ENCODE measurements at regions not wholly inside any gene's neighbourhood (a gene's known extent, or its start where the extent isn't known, plus 50 kb on each side); places are given as distances from the start of the nearest gene placed in this dataset.

DNA sequence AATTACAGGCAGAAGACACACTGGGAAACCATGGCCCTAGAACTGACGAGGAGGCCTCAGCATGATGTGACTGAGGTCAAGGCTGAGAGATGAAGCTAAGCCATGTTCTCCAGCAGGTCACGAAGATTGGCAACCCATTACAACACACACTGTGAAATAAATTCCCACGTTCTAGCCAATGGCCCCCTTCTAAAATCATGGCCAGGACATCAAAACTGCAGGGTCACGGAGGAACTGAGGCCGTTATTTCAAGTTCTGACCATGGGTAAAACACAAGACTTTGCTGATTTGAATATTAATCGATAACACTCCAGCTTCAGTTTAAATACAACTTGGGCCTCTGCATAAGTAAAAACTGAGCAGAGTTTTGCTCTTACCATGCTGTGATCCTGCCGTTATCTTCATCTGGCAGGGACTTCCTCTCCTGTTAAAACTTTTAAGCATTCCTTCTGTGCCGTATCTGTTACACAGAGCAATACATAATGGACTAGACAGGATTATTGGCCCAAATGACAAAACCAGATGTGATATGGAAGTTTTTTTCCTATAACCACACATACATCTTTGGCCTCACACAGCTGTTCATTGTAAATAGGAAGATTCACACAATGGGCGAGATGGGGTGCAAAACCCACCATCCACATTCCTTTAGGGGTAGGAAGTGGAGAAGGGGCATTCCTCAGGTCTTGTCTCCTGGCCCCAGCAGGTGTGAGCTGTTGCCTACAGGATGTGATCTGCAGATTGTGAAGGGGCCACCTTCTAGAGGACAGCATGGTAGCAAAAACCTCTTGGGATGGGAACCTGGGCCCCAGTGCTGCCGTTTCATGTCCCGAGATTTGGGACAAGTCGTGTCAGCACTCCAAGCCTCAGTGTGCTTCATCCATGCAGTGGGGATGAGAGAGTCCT, 207.4 kb downstream of the OPA1 start:
- Histone ChIP-seq H3F3A (ENCODE audit: control insufficient read depth, insufficient read depth) (no peaks in the 10 kb centered on the region), H3K27me3 (ENCODE audit: control insufficient read depth, low read length) (peaks cover 4% of the 10 kb centered on the region; the same call in 1 of the 2 replicates), H3K79me2 (ENCODE audit: control insufficient read depth, low read length) (no peaks in the 10 kb centered on the region), H3K27ac (ENCODE audit: low read depth, low read length) (no peak overlapping the region), H4K20me1 (ENCODE audit: control insufficient read depth, insufficient read depth, low read depth, low read length) (no peaks in the 10 kb centered on the region), H3K4me2 (ENCODE audit: low read length) (no peak overlapping the region), H3K4me1 (ENCODE audit: control insufficient read depth, low read length) (no peaks in the 10 kb centered on the region), H3K9me2 (replicated peaks; ENCODE audit: control insufficient read depth, low read length) (no peaks in the 10 kb centered on the region), H3K36me3 (ENCODE audit: control insufficient read depth, low read length) (no peaks in the 10 kb centered on the region), H3K9me3 (ENCODE audit: control insufficient read depth, insufficient read depth, low read length) (no peaks in the 10 kb centered on the region), H3K4me3 (ENCODE audit: low read length) (no peak overlapping the region)
- TF ChIP-seq, protein P1, sequence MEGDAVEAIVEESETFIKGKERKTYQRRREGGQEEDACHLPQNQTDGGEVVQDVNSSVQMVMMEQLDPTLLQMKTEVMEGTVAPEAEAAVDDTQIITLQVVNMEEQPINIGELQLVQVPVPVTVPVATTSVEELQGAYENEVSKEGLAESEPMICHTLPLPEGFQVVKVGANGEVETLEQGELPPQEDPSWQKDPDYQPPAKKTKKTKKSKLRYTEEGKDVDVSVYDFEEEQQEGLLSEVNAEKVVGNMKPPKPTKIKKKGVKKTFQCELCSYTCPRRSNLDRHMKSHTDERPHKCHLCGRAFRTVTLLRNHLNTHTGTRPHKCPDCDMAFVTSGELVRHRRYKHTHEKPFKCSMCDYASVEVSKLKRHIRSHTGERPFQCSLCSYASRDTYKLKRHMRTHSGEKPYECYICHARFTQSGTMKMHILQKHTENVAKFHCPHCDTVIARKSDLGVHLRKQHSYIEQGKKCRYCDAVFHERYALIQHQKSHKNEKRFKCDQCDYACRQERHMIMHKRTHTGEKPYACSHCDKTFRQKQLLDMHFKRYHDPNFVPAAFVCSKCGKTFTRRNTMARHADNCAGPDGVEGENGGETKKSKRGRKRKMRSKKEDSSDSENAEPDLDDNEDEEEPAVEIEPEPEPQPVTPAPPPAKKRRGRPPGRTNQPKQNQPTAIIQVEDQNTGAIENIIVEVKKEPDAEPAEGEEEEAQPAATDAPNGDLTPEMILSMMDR (IDR thresholded peaks at IDR 0.05; ENCODE audit: low read depth, low read length, poor library complexity, severe bottlenecking), result no peak
- TF ChIP-seq EZH2phosphoT487 (IDR thresholded peaks at IDR 0.05; ENCODE audit: borderline replicate concordance, low read length), result no peak

- no peak overlapping the region for H3K27ac ChIP-seq (ENCODE audit: low read depth, low read length)
- H3K4me2 ChIP-seq (ENCODE audit: low read length), result no peak overlapping the region
- no peaks in the 10 kb centered on the region for H3K79me2 ChIP-seq (ENCODE audit: control insufficient read depth, low read length)
- H3K4me3 ChIP-seq (ENCODE audit: low read length), result no peak overlapping the region
- H4K20me1 ChIP-seq (ENCODE audit: control insufficient read depth, insufficient read depth, low read depth, low read length), result no peaks in the 10 kb centered on the region
- H3K4me1 ChIP-seq (ENCODE audit: control insufficient read depth, low read length), result no peaks in the 10 kb centered on the region
- H3K9me3 ChIP-seq (ENCODE audit: control insufficient read depth, insufficient read depth, low read length), result no peaks in the 10 kb centered on the region
- H3K36me3 ChIP-seq (ENCODE audit: control insufficient read depth, low read length), result no peaks in the 10 kb centered on the region
- TF ChIP-seq, protein P1 (IDR thresholded peaks at IDR 0.05; ENCODE audit: low read depth, low read length, poor library complexity, severe bottlenecking), result no peak
- TF ChIP-seq EZH2phosphoT487 (IDR thresholded peaks at IDR 0.05; ENCODE audit: borderline replicate concordance, low read length), result no peak
- peaks cover 8% of the 10 kb centered on the region; the same call in 1 of the 2 replicates for H3K27me3 ChIP-seq (ENCODE audit: control insufficient read depth, low read length)
- H3F3A ChIP-seq (ENCODE audit: control insufficient read depth, insufficient read depth), result no peaks in the 10 kb centered on the region
- no peaks in the 10 kb centered on the region for H3K9me2 ChIP-seq (replicated peaks; ENCODE audit: control insufficient read depth, low read length)
These were observed 208.1 kb downstream of the OPA1 start for GRCh38 chr3:193801097-193801496.

DNA sequence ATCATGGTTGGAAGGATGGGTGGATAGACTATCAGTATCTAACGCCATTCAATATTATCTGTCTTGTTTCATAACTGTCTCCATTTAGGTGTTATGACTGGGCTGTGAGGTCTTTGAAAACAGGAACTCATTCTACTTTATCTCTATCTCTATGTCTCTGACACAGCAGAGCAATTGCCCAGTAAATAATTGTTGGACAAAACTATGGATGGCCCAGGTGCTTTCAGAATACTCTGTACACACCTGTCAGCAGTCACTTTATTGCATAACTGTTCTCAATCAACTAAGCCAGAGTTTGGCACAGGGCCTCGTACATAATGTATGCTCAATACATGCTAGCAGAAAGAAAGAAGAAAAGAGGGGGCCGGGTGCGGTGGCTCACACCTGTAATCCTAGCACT, 210.3 kb downstream of the OPA1 start:
- TF ChIP-seq, protein P1 (IDR thresholded peaks at IDR 0.05; ENCODE audit: low read depth, low read length, poor library complexity, severe bottlenecking), result no peak
- TF ChIP-seq EZH2phosphoT487 (IDR thresholded peaks at IDR 0.05; ENCODE audit: borderline replicate concordance, low read length), result no peak
- H4K20me1 ChIP-seq (ENCODE audit: control insufficient read depth, insufficient read depth, low read depth, low read length), result no peaks in the 10 kb centered on the region
- no peaks in the 10 kb centered on the region for H3K9me2 ChIP-seq (replicated peaks; ENCODE audit: control insufficient read depth, low read length)
- no peaks in the 10 kb centered on the region for H3K4me1 ChIP-seq (ENCODE audit: control insufficient read depth, low read length)
- no peak overlapping the region for H3K4me2 ChIP-seq (ENCODE audit: low read length)
- H3F3A ChIP-seq (ENCODE audit: control insufficient read depth, insufficient read depth), result no peaks in the 10 kb centered on the region
- H3K4me3 ChIP-seq (ENCODE audit: low read length), result no peak overlapping the region
- no peaks in the 10 kb centered on the region for H3K79me2 ChIP-seq (ENCODE audit: control insufficient read depth, low read length)
- H3K36me3 ChIP-seq (ENCODE audit: control insufficient read depth, low read length), result no peaks in the 10 kb centered on the region
- H3K9me3 ChIP-seq (ENCODE audit: control insufficient read depth, insufficient read depth, low read length), result no peaks in the 10 kb centered on the region
- no peak overlapping the region for H3K27ac ChIP-seq (ENCODE audit: low read depth, low read length)
- peaks cover 16% of the 10 kb centered on the region for H3K27me3 ChIP-seq (ENCODE audit: control insufficient read depth, low read length)
